K562 (cell line): ENCODE measurements at regions not wholly inside any gene's neighbourhood (a gene's known extent, or its start where the extent isn't known, plus 50 kb on each side); places are given as distances from the start of the nearest gene placed in this dataset.

Experiments used
- ATAC-seq: fragments of 200-7000 bp; cut with Tn5 transposase; 3 replicates; pipeline ENCODE4 v1.9.1; 2020; ENCODE audit warnings: moderate library complexity
- BruUV-seq: library from RNA; stranded (reverse); fragments of 400-500 nt; replicated peaks from 2 replicates; lab custom pipeline; 2021; lab: Mats Ljungman, UMichigan
- CTCF ChIA-PET: fragments of 300-600 bp; formaldehyde crosslinking; extraction: SDS; loops from one replicate; lab custom pipeline; 2021; ENCODE audit warnings: low intra/inter-chr PET ratio; lab: Yijun Ruan, JAX
- POLR2A ChIA-PET: fragments of 300-600, 350-650 bp; sonication (Branson Sonifier 250); formaldehyde crosslinking; extraction: SDS; loops from one replicate; lab custom pipeline; 2021; ENCODE audit warnings: antibody characterized with exemption, inconsistent platforms; lab: Yijun Ruan, JAX
- DNase-seq, 4 experiments: peaks; one replicate each; pipeline versions ENCODE4 v3.0.0 to v3.0.0-alpha.2; 2011 to 2018; ENCODE audit warnings: low spot score in 3 of 4, mixed read lengths in 3 of 4; ENCODE audit errors: extremely low read depth in 1 of 4
- FAIRE-seq: peaks from 2 replicates; lab custom pipeline; 2011; peaks lifted over from hg19 to GRCh38; lab: Jason Lieb, UNC
- H2AFZ ChIP-seq: 2 replicates; pipeline ENCODE4 v1.6.0; 2011; ENCODE audit warnings: low read depth, low read length, control low read depth, inconsistent platforms
- H3K27ac ChIP-seq: fragments of 200-600 bp; 3 replicates; pipeline ENCODE4 v1.8.0; 2011; ENCODE audit warnings: low read depth, mild to moderate bottlenecking, control low read depth, inconsistent platforms, low read length, moderate library complexity, mixed read lengths; ENCODE audit errors: extremely low read depth
- H3K27me3 ChIP-seq, 2 experiments: fragments of 300-600 bp in 1 of 2; 2 replicates in 1 of 2; 3 replicates in 1 of 2; pipeline versions ENCODE4 v1.6.0 to v1.8.0; 2011; ENCODE audit warnings: inconsistent platforms in 2 of 2, low read length in 2 of 2, mild to moderate bottlenecking in 1 of 2, mixed read lengths in 1 of 2, moderate library complexity in 1 of 2; ENCODE audit not compliant: control insufficient read depth in 2 of 2, insufficient read depth in 2 of 2
- H3K36me3 ChIP-seq: fragments of 300-600 bp; 3 replicates; pipeline ENCODE4 v1.8.0; 2011; ENCODE audit warnings: mild to moderate bottlenecking, low read length, inconsistent platforms; ENCODE audit not compliant: control insufficient read depth, insufficient read depth
- H3K4me1 ChIP-seq, 2 experiments: fragments of 200-600 bp in 1 of 2; replicated peaks in 1 of 2; 2 replicates in 1 of 2; 3 replicates in 1 of 2; pipeline versions ENCODE4 v1.5.1 to v1.8.0; 2011; ENCODE audit warnings: inconsistent platforms in 2 of 2, low read length in 2 of 2, mild to moderate bottlenecking in 1 of 2, mixed read lengths in 1 of 2, moderate library complexity in 1 of 2; ENCODE audit not compliant: control insufficient read depth in 2 of 2, insufficient read depth in 2 of 2
- H3K4me2 ChIP-seq: 2 replicates; pipeline ENCODE4 v1.6.1; 2011; ENCODE audit warnings: low read length, control low read depth, inconsistent platforms, mixed read lengths; ENCODE audit not compliant: insufficient read depth
- H3K4me3 ChIP-seq: fragments of 200-600 bp; sonication (generic), shearing (Covaris generic); 2 replicates; pipeline ENCODE4 v1.5.1; 2016; ENCODE audit warnings: control low read depth, inconsistent platforms
- H3K79me2 ChIP-seq: fragments of 200-600 bp; 3 replicates; pipeline ENCODE4 v1.8.0; 2011; ENCODE audit warnings: low read length, inconsistent platforms; ENCODE audit not compliant: control insufficient read depth, insufficient read depth
- H3K9ac ChIP-seq, 2 experiments: 2 replicates each; pipeline versions ENCODE4 v1.6.0 to v1.6.1; 2011; ENCODE audit warnings: low read depth in 2 of 2, low read length in 2 of 2, control low read depth in 1 of 2, inconsistent platforms in 1 of 2, mild to moderate bottlenecking in 1 of 2, mixed read lengths in 1 of 2; ENCODE audit not compliant: insufficient read depth in 1 of 2
- H3K9me1 ChIP-seq: one replicate; pipeline ENCODE4 v1.6.0; 2011; ENCODE audit warnings: inconsistent platforms, mild to moderate bottlenecking, low read length, moderate library complexity; ENCODE audit not compliant: control insufficient read depth, insufficient read depth
- H3K9me3 ChIP-seq: replicated peaks from 2 replicates; pipeline ENCODE4 v1.5.1; 2011; ENCODE audit warnings: low read depth, low read length, inconsistent platforms; ENCODE audit not compliant: control insufficient read depth, insufficient read depth
- H4K20me1 ChIP-seq: replicated peaks from 2 replicates; pipeline ENCODE4 v1.6.1; 2011; ENCODE audit warnings: low read length, inconsistent platforms, mixed read lengths; ENCODE audit not compliant: control insufficient read depth, insufficient read depth
- COPS2 ChIP-seq: fragments of 450-650 bp; conservative IDR thresholded peaks from 2 replicates; pipeline ENCODE4 v1.6.1; 2016; ENCODE audit warnings: mild to moderate bottlenecking, moderate library complexity
- FOXK1 ChIP-seq: sonication (generic); formaldehyde crosslinking; IDR thresholded peaks from 2 replicates; pipeline ENCODE4 v1.8.0; 2022; ENCODE audit warnings: missing genetic modification reagents, mild to moderate bottlenecking, borderline replicate concordance
- HDAC1 ChIP-seq, 2 experiments: fragments of 450-650 bp; IDR thresholded peaks; 2 replicates each; pipeline ENCODE4 v1.6.1; 2016 to 2017; ENCODE audit warnings: inconsistent platforms in 1 of 2, mild to moderate bottlenecking in 1 of 2, moderate library complexity in 1 of 2
- KAT7 ChIP-seq: sonication (generic); formaldehyde crosslinking; IDR thresholded peaks from 2 replicates; pipeline ENCODE4 v1.8.0; 2022; ENCODE audit warnings: missing genetic modification reagents, mild to moderate bottlenecking, borderline replicate concordance
- MYBL2 ChIP-seq, 2 experiments: fragments of 450-650 bp in 1 of 2; sonication (generic) in 1 of 2; formaldehyde crosslinking in 1 of 2; IDR thresholded peaks; 2 replicates each; pipeline versions ENCODE4 v1.6.1 to v1.8.1; 2017 to 2022; ENCODE audit warnings: borderline replicate concordance in 1 of 2, inconsistent platforms in 1 of 2, low read depth in 1 of 2, mild to moderate bottlenecking in 1 of 2, missing genetic modification reagents in 1 of 2, moderate library complexity in 1 of 2
- NR3C1 ChIP-seq: sonication (generic); formaldehyde crosslinking; IDR thresholded peaks from 2 replicates; pipeline ENCODE4 v1.8.1; 2022; ENCODE audit warnings: missing genetic modification reagents
- POLR3A ChIP-seq: IDR thresholded peaks from 2 replicates; pipeline ENCODE4 v1.6.1; 2011; ENCODE audit warnings: borderline replicate concordance, mild to moderate bottlenecking, moderate library complexity; ENCODE audit not compliant: insufficient read length, insufficient read depth; ENCODE audit errors: extremely low read depth
- SAP30 ChIP-seq: fragments of 200-600 bp; sonication (generic); IDR thresholded peaks from 2 replicates; pipeline ENCODE4 v1.6.1; 2012; ENCODE audit warnings: borderline replicate concordance, low read depth, mild to moderate bottlenecking, moderate library complexity, low read length, control low read depth, inconsistent platforms; ENCODE audit not compliant: insufficient read depth, poor library complexity, severe bottlenecking
- SUPT5H ChIP-seq: fragments of 450-650 bp; IDR thresholded peaks from 2 replicates; pipeline ENCODE4 v1.6.1; 2016
- TEAD4 ChIP-seq, 2 experiments: sonication (generic) in 1 of 2; formaldehyde crosslinking in 1 of 2; IDR thresholded peaks; 2 replicates each; pipeline versions ENCODE4 v1.6.1 to v1.8.0; 2012 to 2022; ENCODE audit warnings: borderline replicate concordance in 1 of 2, inconsistent platforms in 1 of 2, low read length in 1 of 2, mild to moderate bottlenecking in 1 of 2, missing genetic modification reagents in 1 of 2
- ZNF134 ChIP-seq: fragments of 250-450 bp; sonication (Bioruptor Pico); conservative IDR thresholded peaks from 2 replicates; pipeline ENCODE4 v1.4.0; 2020
- ZNF354B ChIP-seq: fragments of 250-450 bp; sonication (Bioruptor Pico); IDR thresholded peaks from 2 replicates; pipeline ENCODE4 v1.4.0; 2020
- ZNF699 ChIP-seq: fragments of 250-450 bp; sonication (Bioruptor Pico); IDR thresholded peaks from 2 replicates; pipeline ENCODE4 v1.8.0; 2021; ENCODE audit warnings: mild to moderate bottlenecking, moderate library complexity; ENCODE audit not compliant: insufficient replicate concordance
- WGBS: fragments of 100-300 bp; shearing (Covaris generic); methylation state at CpG from one replicate; pipeline ENCODE4 v1.1.6; 2016; ENCODE audit warnings: low coverage, mixed read lengths; ENCODE audit not compliant: insufficient coverage; ENCODE audit errors: missing lambda C conversion rate; 5-methylcytosine and 5-hydroxymethylcytosine counted together
- in situ Hi-C: fragments of 300-500 bp; cut with MboI; formaldehyde crosslinking; loops from 4 replicates; pipeline ENCODE4 v1.15.0; 2018; ENCODE audit warnings: inconsistent platforms, mixed read lengths
- intact Hi-C: fragments of 100-400 bp; cut with micrococcal nuclease; formaldehyde crosslinking; loops from 2 replicates; pipeline ENCODE4 v1.14.2; 2022
- TF ChIP-seq, protein P1 (sequence below): fragments of 250-450 bp; sonication (Bioruptor Pico); IDR thresholded peaks from 2 replicates; pipeline ENCODE4 v1.4.0; 2020
- TF ChIP-seq, protein P2 (sequence below): IDR thresholded peaks from 2 replicates; pipeline ENCODE4 v1.6.1; 2011; ENCODE audit warnings: borderline replicate concordance, low read depth, mild to moderate bottlenecking, moderate library complexity, low read length; ENCODE audit not compliant: insufficient read depth, poor library complexity, severe bottlenecking

DNA sequence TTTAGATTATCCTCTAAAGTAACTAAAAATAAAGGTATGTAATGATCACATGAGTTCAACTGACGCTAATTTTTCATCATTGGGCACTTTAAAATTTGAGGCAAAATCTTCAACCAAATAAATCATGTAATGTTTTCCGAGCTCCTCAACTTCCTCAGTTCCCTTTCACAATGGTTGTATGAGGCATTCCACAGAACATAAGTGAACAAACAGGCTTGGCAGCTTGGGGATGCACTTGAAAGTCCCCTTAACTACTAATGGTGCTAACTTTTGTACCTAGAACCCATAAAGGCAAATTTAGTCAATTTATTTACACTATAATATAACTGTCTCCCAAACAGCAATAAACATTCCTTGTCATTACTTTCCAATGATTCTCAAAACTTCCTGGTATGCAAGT, 1137.9 kb downstream of the ROBO2 start:
- Histone ChIP-seq H2AFZ (no peak overlapping the region), H3K27me3 (no peaks in the 10 kb centered on the region), H3K27ac (no peak overlapping the region), H3K36me3 (no peaks in the 10 kb centered on the region), H3K79me2 (no peaks in the 10 kb centered on the region), H3K9ac (no peak overlapping the region), H3K4me1 (no peaks in the 10 kb centered on the region), H4K20me1 (no peaks in the 10 kb centered on the region), H3K9me3 (no peaks in the 10 kb centered on the region), H3K4me2 (no peak overlapping the region), H3K4me3 (no peak overlapping the region), H3K9me1 (no peaks in the 10 kb centered on the region)
- in situ Hi-C loops (no loop called here), intact Hi-C loops (no loop called here)
- ChIA-PET POLR2A (no interaction called here), CTCF (no interaction called here)
- no TSS peak for BruUV-seq
- FAIRE-seq, result no peak
- no peak for DNase-seq
- no peak for ATAC-seq
- 0% methylated on average over 2 of the region's 2 CpGs for WGBS
- TF ChIP-seq MYBL2 (IDR thresholded peaks at IDR 0.05; ENCODE audit: low read depth) (no peak), MYBL2 (CRISPR knock-in tag; IDR thresholded peaks at IDR 0.05; ENCODE audit: borderline replicate concordance) (no peak), SAP30 (no peak), ZNF699 (no peak), SUPT5H (no peak), COPS2 (no peak), ZNF354B (CRISPR knock-in tag) (no peak), TEAD4 (IDR thresholded peaks at IDR 0.05; ENCODE audit: low read length) (no peak), TEAD4 (CRISPR knock-in tag; IDR thresholded peaks at IDR 0.05; ENCODE audit: borderline replicate concordance) (no peak), NR3C1 (CRISPR knock-in tag) (no peak), POLR3A (no peak), ZNF134 (CRISPR knock-in tag) (no peak), FOXK1 (CRISPR knock-in tag) (no peak), KAT7 (CRISPR knock-in tag) (no peak), HDAC1 (IDR thresholded peaks at IDR 0.05) (no peak)
- TF ChIP-seq, protein P1, sequence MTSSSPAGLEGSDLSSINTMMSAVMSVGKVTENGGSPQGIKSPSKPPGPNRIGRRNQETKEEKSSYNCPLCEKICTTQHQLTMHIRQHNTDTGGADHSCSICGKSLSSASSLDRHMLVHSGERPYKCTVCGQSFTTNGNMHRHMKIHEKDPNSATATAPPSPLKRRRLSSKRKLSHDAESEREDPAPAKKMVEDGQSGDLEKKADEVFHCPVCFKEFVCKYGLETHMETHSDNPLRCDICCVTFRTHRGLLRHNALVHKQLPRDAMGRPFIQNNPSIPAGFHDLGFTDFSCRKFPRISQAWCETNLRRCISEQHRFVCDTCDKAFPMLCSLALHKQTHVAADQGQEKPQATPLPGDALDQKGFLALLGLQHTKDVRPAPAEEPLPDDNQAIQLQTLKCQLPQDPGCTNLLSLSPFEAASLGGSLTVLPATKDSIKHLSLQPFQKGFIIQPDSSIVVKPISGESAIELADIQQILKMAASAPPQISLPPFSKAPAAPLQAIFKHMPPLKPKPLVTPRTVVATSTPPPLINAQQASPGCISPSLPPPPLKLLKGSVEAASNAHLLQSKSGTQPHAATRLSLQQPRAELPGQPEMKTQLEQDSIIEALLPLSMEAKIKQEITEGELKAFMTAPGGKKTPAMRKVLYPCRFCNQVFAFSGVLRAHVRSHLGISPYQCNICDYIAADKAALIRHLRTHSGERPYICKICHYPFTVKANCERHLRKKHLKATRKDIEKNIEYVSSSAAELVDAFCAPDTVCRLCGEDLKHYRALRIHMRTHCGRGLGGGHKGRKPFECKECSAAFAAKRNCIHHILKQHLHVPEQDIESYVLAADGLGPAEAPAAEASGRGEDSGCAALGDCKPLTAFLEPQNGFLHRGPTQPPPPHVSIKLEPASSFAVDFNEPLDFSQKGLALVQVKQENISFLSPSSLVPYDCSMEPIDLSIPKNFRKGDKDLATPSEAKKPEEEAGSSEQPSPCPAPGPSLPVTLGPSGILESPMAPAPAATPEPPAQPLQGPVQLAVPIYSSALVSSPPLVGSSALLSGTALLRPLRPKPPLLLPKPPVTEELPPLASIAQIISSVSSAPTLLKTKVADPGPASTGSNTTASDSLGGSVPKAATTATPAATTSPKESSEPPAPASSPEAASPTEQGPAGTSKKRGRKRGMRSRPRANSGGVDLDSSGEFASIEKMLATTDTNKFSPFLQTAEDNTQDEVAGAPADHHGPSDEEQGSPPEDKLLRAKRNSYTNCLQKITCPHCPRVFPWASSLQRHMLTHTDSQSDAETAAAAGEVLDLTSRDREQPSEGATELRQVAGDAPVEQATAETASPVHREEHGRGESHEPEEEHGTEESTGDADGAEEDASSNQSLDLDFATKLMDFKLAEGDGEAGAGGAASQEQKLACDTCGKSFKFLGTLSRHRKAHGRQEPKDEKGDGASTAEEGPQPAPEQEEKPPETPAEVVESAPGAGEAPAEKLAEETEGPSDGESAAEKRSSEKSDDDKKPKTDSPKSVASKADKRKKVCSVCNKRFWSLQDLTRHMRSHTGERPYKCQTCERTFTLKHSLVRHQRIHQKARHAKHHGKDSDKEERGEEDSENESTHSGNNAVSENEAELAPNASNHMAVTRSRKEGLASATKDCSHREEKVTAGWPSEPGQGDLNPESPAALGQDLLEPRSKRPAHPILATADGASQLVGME (CRISPR knock-in tag), result no peak
- TF ChIP-seq, protein P2, sequence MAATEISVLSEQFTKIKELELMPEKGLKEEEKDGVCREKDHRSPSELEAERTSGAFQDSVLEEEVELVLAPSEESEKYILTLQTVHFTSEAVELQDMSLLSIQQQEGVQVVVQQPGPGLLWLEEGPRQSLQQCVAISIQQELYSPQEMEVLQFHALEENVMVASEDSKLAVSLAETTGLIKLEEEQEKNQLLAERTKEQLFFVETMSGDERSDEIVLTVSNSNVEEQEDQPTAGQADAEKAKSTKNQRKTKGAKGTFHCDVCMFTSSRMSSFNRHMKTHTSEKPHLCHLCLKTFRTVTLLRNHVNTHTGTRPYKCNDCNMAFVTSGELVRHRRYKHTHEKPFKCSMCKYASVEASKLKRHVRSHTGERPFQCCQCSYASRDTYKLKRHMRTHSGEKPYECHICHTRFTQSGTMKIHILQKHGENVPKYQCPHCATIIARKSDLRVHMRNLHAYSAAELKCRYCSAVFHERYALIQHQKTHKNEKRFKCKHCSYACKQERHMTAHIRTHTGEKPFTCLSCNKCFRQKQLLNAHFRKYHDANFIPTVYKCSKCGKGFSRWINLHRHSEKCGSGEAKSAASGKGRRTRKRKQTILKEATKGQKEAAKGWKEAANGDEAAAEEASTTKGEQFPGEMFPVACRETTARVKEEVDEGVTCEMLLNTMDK, result no peak
